ENCODE measurements at regions not wholly inside any gene's neighbourhood (a gene's known extent, or its start where the extent isn't known, plus 50 kb on each side); places are given as distances from the start of the nearest gene placed in this dataset.

GRCh38 chr21:34192646-34193285 is 119.4 kb downstream of the MRPS6 start:
- no peak for DNase-seq

- no peak for DNase-seq
These were observed 122.0 kb downstream of the MRPS6 start for GRCh38 chr21:34195335-34195734.

- no peak for DNase-seq
These were observed 123.6 kb downstream of the MRPS6 start for GRCh38 chr21:34196996-34197395.

GRCh38 chr21:34197561-34197960 is 124.2 kb downstream of the MRPS6 start:
- DNase-seq = no peak

GRCh38 chr21:34198231-34199120 is 125.1 kb downstream of the MRPS6 start:
- DNase-seq = no peak

GRCh38 chr21:34199121-34199910 is 125.9 kb downstream of the MRPS6 start:
- DNase-seq = peak; percentile 6

GRCh38 chr21:34200288-34200905 is 127.0 kb downstream of the MRPS6 start:
- DNase-seq = no peak

GRCh38 chr21:34201001-34201400 is 127.6 kb downstream of the MRPS6 start:
- no peak for DNase-seq

GRCh38 chr21:34201481-34201858 is 128.1 kb downstream of the MRPS6 start:
- no peak for DNase-seq

- DNase-seq = peak; percentile 66
These were observed 129.4 kb downstream of the MRPS6 start for GRCh38 chr21:34202553-34203372.

GRCh38 chr21:34203851-34204420 is 130.6 kb downstream of the MRPS6 start:
- DNase-seq = no peak

- no peak for DNase-seq
These were observed 131.4 kb downstream of the MRPS6 start for GRCh38 chr21:34204481-34205439.

- DNase-seq = peak; percentile 62
These were observed 132.6 kb downstream of the MRPS6 start for GRCh38 chr21:34205811-34206571.

GRCh38 chr21:34213959-34214358 is 140.6 kb downstream of the MRPS6 start:
- DNase-seq = no peak

- no peak for DNase-seq
These were observed 142.1 kb downstream of the MRPS6 start for GRCh38 chr21:34215501-34215900.

GRCh38 chr21:34215911-34216717 is 142.7 kb downstream of the MRPS6 start:
- DNase-seq = no peak

GRCh38 chr21:34216718-34217032 is 143.3 kb downstream of the MRPS6 start:
- no peak for DNase-seq

- DNase-seq = no peak
These were observed 143.9 kb downstream of the MRPS6 start for GRCh38 chr21:34217263-34217662.
